IPS DF 6.9 (cell line): ENCODE measurements at regions not wholly inside any gene's neighbourhood (a gene's known extent, or its start where the extent isn't known, plus 50 kb on each side); places are given as distances from the start of the nearest gene placed in this dataset.
"Not testable (repeated sequence)": the region's sequence is repeated elsewhere in the genome, so short reads cannot be mapped to it uniquely, and the experiment has no call there.

Source experiments
- DNase-seq: peaks from one replicate; pipeline ENCODE4 v3.0.0-alpha.2; 2013; ENCODE audit warnings: low read depth, low spot score
- H3K27ac ChIP-seq: one replicate; pipeline ENCODE4 v1.5.1; 2013; ENCODE audit warnings: low read length, control low read depth
- H3K27me3 ChIP-seq: 2 replicates; pipeline ENCODE4 v1.6.1; 2013; ENCODE audit warnings: mild to moderate bottlenecking, low read length; ENCODE audit not compliant: control insufficient read depth, insufficient read depth
- H3K36me3 ChIP-seq: 2 replicates; pipeline ENCODE4 v1.6.1; 2013; ENCODE audit warnings: low read length; ENCODE audit not compliant: control insufficient read depth, insufficient read depth
- H3K4me1 ChIP-seq: 2 replicates; pipeline ENCODE4 v1.6.1; 2013; ENCODE audit warnings: low read length; ENCODE audit not compliant: control insufficient read depth, insufficient read depth
- H3K4me3 ChIP-seq: 2 replicates; pipeline ENCODE4 v1.5.1; 2013; ENCODE audit warnings: mild to moderate bottlenecking, low read length
- H3K9me3 ChIP-seq: 2 replicates; pipeline ENCODE4 v1.6.1; 2013; ENCODE audit warnings: low read length, inconsistent platforms; ENCODE audit not compliant: control insufficient read depth, insufficient read depth
- WGBS: extraction: QIAGEN DNeasy Blood & Tissue Kit; methylation state at CpG from one replicate; pipeline ENCODE4 v1.1.7; 2013; ENCODE audit warnings: mixed read lengths, missing lambda C conversion rate; ENCODE audit not compliant: insufficient read length, insufficient coverage; 5-methylcytosine and 5-hydroxymethylcytosine counted together

DNA sequence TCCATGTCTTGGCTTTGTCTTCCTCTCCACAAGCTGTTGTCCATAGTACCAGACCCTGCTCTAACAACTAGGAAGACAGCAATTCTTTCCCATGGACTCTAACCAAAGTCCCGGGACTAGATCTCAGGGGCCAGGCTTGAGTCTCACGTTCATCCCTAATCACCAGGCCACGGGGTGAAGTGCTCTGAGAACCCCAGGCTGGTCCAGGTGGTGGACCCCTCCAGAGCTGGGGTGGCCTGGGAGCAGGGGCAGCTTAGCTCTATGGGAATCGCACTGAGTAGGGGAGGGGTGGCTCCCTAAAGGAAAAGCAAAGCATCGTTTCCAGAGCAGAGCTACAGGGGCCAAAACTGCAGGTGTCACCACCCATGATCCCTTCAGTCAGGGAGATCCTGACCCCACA lies 150.9 kb downstream of the TPRA1 start:
- no peak overlapping the region for H3K27ac ChIP-seq
- no CpG with 5 or more reads among the region's 5 CpGs for WGBS
- no peaks in the 10 kb centered on the region for H3K9me3 ChIP-seq
- H3K36me3 ChIP-seq: no peaks in the 10 kb centered on the region
- no peak overlapping the region for H3K4me3 ChIP-seq
- no peaks in the 10 kb centered on the region for H3K27me3 ChIP-seq
- H3K4me1 ChIP-seq: no peaks in the 10 kb centered on the region
- DNase-seq: no peak

DNA sequence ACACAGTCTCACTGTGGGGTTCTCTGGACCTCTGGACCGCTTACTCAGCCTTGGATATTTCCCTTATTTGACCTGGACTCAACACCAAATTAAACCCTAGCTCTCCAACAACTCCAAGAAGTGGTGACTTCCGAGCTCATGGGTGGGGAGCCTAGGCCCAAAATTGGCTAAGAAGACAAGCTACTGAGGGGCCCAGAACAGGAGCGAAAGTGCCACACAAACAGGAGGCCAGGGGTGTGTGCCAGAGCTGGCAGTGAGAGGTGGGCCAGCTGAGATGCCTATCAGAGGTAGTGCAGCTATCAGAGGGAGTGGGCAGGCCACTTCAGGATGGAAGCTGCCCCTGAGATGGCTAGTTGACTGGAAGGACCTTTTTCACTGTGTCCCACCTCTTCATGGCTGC lies 151.1 kb upstream of the PRR20G start:
- H3K27me3 ChIP-seq: no peaks in the 10 kb centered on the region
- no CpG with 5 or more reads among the region's 3 CpGs for WGBS
- H3K4me1 ChIP-seq: no peaks in the 10 kb centered on the region
- no peaks in the 10 kb centered on the region for H3K36me3 ChIP-seq
- DNase-seq: no peak
- no peaks in the 10 kb centered on the region for H3K9me3 ChIP-seq
- H3K4me3 ChIP-seq: no peak overlapping the region
- H3K27ac ChIP-seq: no peak overlapping the region

DNA sequence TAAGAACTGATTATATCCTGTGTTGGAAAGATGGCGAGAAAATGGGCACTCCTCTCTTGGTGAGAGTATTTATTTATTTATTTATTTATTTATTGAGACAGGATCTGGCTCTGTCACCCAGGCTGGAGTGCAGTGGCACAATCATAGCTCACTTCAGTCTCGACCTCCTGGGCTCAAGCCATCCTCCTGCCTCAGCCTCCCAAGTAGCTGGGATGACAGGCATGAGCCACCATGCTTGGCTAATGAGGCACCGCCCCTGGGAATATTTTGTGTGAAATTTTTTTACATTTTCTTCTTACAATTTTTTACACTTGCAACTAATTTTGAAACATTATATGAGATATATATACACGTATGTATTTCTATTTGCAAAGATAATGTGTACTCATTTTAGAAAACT lies 150.5 kb upstream of the PRR20G start:
- no peak for DNase-seq
- H3K27me3 ChIP-seq: no peaks in the 10 kb centered on the region
- H3K36me3 ChIP-seq: no peaks in the 10 kb centered on the region
- WGBS: no CpG with 5 or more reads among the region's 4 CpGs
- H3K9me3 ChIP-seq: no peaks in the 10 kb centered on the region
- H3K27ac ChIP-seq: no peak overlapping the region
- H3K4me1 ChIP-seq: no peaks in the 10 kb centered on the region
- no peak overlapping the region for H3K4me3 ChIP-seq

DNA sequence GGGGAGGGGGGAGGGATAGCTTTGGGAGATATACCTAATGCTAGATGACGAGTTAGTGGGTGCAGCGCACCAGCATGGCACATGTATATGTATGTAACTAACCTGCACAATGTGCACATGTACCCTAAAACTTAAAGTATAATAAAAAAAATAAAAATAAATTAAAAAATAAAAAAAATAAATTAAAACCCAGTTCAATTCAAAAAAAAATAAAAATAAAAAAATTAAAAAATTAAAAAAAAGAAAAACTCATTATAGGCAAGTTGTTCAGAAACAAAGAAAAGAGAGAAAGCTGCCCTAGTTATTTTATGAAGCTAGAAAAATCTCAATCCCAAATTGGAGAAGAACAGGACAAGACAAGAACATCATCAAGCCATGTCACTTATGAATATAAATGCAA lies 147.5 kb upstream of the PRR20G start:
- not testable (repeated sequence) for H3K27me3 ChIP-seq, H3K27ac ChIP-seq, H3K4me3 ChIP-seq, H3K9me3 ChIP-seq, H3K4me1 ChIP-seq, DNase-seq, H3K36me3 ChIP-seq
- WGBS: no CpG with 5 or more reads among the region's 2 CpGs

DNA sequence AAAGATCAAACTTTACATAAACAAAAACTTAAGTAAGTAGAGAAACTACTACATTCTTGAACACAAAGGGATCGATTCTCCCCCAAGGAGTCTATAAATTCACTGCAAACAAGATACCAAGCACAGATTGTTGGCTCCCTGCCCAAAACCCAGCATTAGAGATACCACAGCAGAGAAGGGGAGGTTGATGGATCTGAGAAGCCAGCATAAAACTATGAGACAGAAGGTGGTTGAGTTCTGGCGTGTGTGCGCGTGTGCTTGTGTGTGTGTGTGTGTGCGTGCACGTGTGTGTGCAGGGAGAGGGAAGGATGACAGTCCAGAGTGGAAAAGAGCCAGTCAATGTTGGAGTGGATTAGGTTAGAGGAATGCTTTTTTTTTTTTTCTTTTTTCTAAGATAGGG lies 143.2 kb upstream of the PRR20G start:
- WGBS: no CpG with 5 or more reads among the region's 6 CpGs
- Histone ChIP-seq H3K4me3 (no peak overlapping the region), H3K4me1 (no peaks in the 10 kb centered on the region), H3K27me3 (no peaks in the 10 kb centered on the region), H3K36me3 (no peaks in the 10 kb centered on the region), H3K27ac (no peak overlapping the region), H3K9me3 (no peaks in the 10 kb centered on the region)
- no peak for DNase-seq

DNA sequence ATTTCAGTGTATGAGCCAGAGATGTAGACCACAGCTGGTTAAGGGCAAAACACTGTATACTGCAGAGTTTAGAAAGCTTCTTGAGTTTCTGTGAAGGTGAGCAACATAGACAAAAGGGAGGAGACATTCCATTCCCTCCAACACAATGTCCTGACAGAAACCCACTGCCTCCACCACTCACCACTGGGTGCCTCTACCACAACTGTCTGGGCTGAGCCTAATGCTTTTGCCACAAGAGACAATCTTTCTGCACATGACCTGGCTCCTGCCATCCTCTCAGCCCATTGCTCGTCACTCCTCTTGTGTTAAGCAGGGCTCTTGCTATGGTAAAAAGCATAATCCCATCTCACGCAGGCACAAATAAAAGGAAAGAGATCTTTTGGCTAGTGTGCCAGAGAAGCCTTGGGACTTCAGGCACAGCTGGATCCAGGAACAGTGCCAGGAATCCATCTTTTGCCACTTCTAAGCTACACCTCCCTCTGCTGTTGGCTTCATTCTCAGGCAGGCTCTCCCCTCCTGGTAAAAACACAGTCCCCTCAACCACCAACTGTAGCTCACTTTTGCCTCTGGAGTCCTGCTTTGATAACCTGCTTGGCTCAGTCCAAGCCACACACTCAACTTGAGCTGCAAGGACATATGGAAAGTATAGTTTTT lies 140.6 kb upstream of the PRR20G start:
- no peak overlapping the region for H3K4me3 ChIP-seq
- no CpG with 5 or more reads among the region's 2 CpGs for WGBS
- no peaks in the 10 kb centered on the region for H3K36me3 ChIP-seq
- H3K27ac ChIP-seq: no peak overlapping the region
- H3K27me3 ChIP-seq: no peaks in the 10 kb centered on the region
- H3K4me1 ChIP-seq: no peaks in the 10 kb centered on the region
- H3K9me3 ChIP-seq: no peaks in the 10 kb centered on the region
- DNase-seq: no peak

DNA sequence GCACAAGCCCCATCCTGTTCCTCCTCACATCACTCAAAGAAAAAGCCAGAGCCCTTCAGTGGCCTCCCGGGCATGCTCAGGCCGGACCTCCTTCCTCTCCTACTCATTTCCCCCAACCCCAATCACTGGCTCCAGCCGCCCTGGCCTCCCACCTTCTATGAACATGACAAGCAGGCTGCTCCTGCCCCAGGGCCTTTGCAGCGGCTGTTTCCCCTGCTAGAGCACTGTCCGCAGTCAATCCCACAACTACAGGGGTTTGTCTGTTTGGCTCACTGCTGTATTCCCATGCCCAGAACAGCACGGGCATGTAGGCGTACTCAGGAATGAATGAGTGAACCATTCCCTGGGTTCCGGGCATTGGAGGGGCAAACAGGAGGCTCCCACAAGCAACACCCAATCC lies 139.8 kb upstream of the PRR20G start:
- Histone ChIP-seq H3K27ac (no peak overlapping the region), H3K9me3 (no peaks in the 10 kb centered on the region), H3K4me1 (no peaks in the 10 kb centered on the region), H3K4me3 (no peak overlapping the region), H3K36me3 (no peaks in the 10 kb centered on the region), H3K27me3 (no peaks in the 10 kb centered on the region)
- DNase-seq: no peak
- WGBS: no CpG with 5 or more reads among the region's 8 CpGs

DNA sequence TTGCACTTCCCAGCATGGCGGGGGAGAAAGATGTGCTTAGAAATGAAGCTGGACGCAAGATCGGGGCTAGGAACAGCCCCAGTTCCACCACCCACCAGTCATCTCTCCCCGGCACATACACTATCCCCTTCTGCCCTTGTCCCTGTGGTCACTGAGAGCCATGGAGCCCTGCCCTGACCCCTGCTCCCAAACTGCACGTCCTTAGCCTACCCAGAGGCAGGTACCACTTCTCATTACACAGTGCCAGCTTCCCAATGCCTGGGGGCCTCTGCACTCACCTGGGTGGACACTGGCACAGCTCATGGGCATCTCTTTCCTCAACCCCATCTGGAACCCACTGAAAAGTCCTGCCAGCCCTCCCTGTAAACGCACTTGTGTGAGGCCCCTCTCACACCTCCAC lies 139.3 kb upstream of the PRR20G start:
- no peaks in the 10 kb centered on the region for H3K9me3 ChIP-seq
- no peaks in the 10 kb centered on the region for H3K36me3 ChIP-seq
- H3K27ac ChIP-seq: no peak overlapping the region
- DNase-seq: no peak
- WGBS: no CpG with 5 or more reads among the region's 6 CpGs
- 0 out of 2 replicates have a peak, but pooled peaks cover 2% of the 10 kb centered on the region for H3K4me1 ChIP-seq
- no peaks in the 10 kb centered on the region for H3K27me3 ChIP-seq
- no peak overlapping the region for H3K4me3 ChIP-seq

DNA sequence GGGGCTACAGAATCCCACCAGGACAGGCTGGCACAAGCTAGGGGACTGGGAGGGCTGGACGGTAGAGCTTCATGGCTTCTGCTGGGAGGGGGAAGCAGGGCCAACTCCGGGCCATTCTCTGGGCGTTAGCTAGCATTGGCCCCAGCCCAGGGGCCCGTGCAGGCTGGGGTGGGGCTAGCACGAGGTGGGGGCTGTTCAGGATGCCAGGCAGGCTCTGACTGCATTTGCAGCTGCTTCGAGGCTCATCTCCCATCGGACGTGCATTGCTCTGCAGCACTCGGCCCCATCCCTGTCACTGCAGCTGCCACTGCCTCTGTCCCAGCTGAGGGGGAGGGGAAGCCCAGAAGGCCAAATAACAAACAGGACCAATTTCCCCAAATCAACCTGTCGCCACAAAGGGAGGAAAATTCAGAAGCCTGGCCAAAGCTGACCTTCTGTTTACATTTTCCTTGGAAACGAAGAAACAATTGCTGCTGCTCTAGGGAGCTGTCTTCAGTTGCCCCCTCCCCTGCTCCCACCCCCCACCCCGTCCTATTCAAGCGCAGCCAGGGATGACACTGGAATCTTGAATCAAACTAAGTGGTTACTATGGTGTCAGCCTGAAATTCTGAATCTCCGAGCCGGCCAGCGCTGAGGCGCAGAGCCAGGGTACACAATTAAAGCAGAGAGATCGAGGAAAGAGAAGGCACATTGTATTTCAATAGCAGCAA lies 138.8 kb upstream of the PRR20G start:
- Histone ChIP-seq H3K27me3 (no peaks in the 10 kb centered on the region), H3K27ac (no peak overlapping the region), H3K36me3 (no peaks in the 10 kb centered on the region), H3K9me3 (no peaks in the 10 kb centered on the region), H3K4me3 (no peak overlapping the region), H3K4me1 (0 out of 2 replicates have a peak, but pooled peaks cover 2% of the 10 kb centered on the region)
- no peak for DNase-seq
- no CpG with 5 or more reads among the region's 18 CpGs for WGBS

DNA sequence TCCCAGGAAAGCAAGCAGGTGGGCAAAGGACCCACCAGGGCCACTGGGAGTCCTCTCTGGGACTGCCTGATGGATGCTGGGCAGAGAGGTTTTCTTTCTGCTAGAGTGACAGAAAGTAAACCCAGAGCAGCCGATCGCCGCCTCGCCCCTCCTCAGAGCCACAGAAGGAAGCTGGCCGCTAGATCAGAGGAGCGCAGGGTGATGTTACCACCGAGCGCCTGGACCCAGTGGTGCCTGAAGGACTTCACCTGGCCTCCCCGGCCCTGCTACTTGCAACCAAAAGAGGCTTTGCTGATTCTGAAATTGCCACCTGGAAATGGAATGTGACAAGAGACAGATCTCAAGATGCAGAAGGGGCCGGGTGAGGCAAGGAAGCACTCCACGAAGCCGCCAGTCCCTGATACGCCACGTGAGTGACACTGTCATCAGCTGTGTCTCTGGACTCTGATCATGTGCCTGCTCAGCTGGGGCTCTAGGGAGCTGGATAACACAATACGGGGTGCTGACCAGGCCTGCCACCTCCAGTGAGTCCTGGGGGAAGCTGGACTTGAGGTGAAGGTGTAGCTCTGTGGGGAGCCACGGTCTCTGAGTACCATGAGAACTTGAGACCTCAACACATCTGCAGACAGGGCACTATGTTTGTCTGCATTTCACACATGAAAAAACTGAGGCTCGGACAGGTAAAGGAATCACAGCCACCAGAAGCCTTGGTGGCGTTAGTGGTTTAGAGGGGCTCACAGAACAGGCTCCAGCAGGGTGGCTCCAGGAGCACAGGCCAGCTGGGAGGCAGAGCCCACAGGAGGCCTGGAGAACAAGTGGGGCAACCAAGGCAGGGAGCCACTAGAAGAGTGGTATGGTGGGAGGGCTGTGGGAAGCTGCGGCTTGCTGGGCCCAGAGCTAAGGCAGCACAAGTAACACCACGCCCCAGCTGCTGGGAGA lies 137.9 kb upstream of the PRR20G start:
- no peaks in the 10 kb centered on the region for H3K27me3 ChIP-seq
- no peak for DNase-seq
- H3K4me3 ChIP-seq: no peak overlapping the region
- no peaks in the 10 kb centered on the region for H3K36me3 ChIP-seq
- H3K27ac ChIP-seq: no peak overlapping the region
- no CpG with 5 or more reads among the region's 20 CpGs for WGBS
- no peaks in the 10 kb centered on the region for H3K9me3 ChIP-seq
- 0 out of 2 replicates have a peak, but pooled peaks cover 2% of the 10 kb centered on the region for H3K4me1 ChIP-seq
